ENCODE measurements at regions not wholly inside any gene's neighbourhood (a gene's known extent, or its start where the extent isn't known, plus 50 kb on each side); places are given as distances from the start of the nearest gene placed in this dataset.

DNA sequence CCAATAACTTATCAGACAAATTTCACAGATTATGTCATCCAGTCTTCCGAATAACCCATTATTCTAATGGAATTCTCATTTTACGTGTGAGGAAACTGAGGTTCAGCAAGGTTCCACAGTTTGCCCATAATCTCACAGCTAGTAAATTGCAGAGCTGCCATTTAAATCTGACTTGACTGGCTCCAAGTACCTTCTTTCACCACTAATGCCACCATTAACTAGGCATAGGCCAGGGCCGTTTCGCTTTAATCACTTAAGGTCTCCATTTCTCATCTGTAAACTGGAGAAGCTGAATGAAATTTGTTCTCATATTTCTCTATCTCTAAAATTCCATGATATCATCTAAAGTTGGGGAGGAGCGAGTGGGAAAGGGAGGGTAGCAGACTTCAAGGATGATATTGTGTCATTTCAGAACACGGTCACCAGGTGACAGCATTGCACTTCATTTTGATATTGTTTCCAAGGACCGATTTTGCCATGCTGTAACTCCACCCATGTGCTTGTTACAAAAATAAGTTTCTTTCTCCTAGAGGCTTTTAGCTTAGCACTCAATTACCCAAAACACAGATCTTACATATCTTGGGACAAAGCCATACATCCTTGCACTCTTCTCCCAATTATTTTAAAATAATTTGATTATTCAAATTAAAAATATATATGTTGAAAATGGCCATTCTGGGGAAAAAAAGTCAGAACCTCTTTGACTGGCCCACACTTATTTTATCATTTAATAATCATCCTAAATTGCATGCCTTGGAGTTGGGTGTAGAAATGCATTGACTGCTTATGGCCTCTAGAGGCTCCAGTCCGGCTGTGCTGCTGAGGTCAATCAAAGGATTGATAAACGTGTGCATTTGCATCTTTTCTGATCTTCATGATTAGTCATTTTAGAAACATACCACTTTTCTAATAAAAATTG lies 123.8 kb downstream of the AKAIN1 start:
- TF ChIP-seq, protein P1, sequence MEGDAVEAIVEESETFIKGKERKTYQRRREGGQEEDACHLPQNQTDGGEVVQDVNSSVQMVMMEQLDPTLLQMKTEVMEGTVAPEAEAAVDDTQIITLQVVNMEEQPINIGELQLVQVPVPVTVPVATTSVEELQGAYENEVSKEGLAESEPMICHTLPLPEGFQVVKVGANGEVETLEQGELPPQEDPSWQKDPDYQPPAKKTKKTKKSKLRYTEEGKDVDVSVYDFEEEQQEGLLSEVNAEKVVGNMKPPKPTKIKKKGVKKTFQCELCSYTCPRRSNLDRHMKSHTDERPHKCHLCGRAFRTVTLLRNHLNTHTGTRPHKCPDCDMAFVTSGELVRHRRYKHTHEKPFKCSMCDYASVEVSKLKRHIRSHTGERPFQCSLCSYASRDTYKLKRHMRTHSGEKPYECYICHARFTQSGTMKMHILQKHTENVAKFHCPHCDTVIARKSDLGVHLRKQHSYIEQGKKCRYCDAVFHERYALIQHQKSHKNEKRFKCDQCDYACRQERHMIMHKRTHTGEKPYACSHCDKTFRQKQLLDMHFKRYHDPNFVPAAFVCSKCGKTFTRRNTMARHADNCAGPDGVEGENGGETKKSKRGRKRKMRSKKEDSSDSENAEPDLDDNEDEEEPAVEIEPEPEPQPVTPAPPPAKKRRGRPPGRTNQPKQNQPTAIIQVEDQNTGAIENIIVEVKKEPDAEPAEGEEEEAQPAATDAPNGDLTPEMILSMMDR (IDR thresholded peaks at IDR 0.05; ENCODE audit: low read depth, low read length): peak; percentile 66
- no peak for TF ChIP-seq EZH2phosphoT487 (IDR thresholded peaks at IDR 0.05; ENCODE audit: low read depth)
